ENCODE measurements at regions not wholly inside any gene's neighbourhood (a gene's known extent, or its start where the extent isn't known, plus 50 kb on each side); places are given as distances from the start of the nearest gene placed in this dataset.

GRCh38 chr3:22581007-22581406, 622.1 kb upstream of the UBE2E2 start:
- Histone ChIP-seq H2AFZ (ENCODE audit: low read depth, low read length) (no peak overlapping the region), H3K27ac (ENCODE audit: insufficient read depth, low read depth, low read length) (no peak overlapping the region), H3K27me3 (ENCODE audit: control insufficient read depth in 2 of 2, insufficient read depth in 2 of 2, low read length in 2 of 2) (no peaks in the 10 kb centered on the region), H3K9me1 (replicated peaks; ENCODE audit: control insufficient read depth, extremely low read depth, insufficient read depth, low read length) (no peaks in the 10 kb centered on the region), H3K79me2 (ENCODE audit: control insufficient read depth, insufficient read depth, low read length) (no peaks in the 10 kb centered on the region), H3K36me3 (ENCODE audit: control insufficient read depth in 2 of 2, extremely low read depth in 1 of 2, insufficient read depth in 2 of 2, low read length in 2 of 2) (no peaks in the 10 kb centered on the region), H3K9ac (replicated peaks; ENCODE audit: extremely low read depth, insufficient read depth, low read length) (no peak overlapping the region), H4K20me1 (replicated peaks; ENCODE audit: control insufficient read depth, extremely low read depth, insufficient read depth, low read length) (no peaks in the 10 kb centered on the region), H3K9me3 (replicated peaks; ENCODE audit: control insufficient read depth, insufficient read depth, low read length) (no peaks in the 10 kb centered on the region), H3K4me2 (ENCODE audit: insufficient read depth, low read length) (no peak overlapping the region), H3K4me3 (replicated peaks in 1 of 3; ENCODE audit: insufficient read depth in 1 of 3, low read depth in 1 of 3, low read length in 3 of 3) (no peak overlapping the region), H3K4me1 (ENCODE audit: control insufficient read depth, extremely low read depth, insufficient read depth, low read length) (no peaks in the 10 kb centered on the region)
- dilution Hi-C loops (cut with MboI; ENCODE audit: extremely low pct_ligation_motif_present, low sequenced_read_pairs) (no loop called here), intact Hi-C loops (cut with micrococcal nuclease) (no loop called here)
- ChIA-PET POLR2A (no interaction called here), CTCF (no interaction called here)
- TF ChIP-seq MYC (IDR thresholded peaks at IDR 0.05; ENCODE audit: low read depth, low read length) (no peak), EZH2 (IDR thresholded peaks at IDR 0.05; ENCODE audit: borderline replicate concordance, low read depth, low read length, severe bottlenecking) (no peak), GATA2 (IDR thresholded peaks at IDR 0.05; ENCODE audit: insufficient read depth, insufficient read length, low read depth, low read length) (no peak), CTCF (IDR thresholded peaks at IDR 0.05; ENCODE audit: extremely low read depth in 1 of 2, insufficient read depth in 1 of 2, low read depth in 1 of 2, low read length in 2 of 2) (no peak), FOS (IDR thresholded peaks at IDR 0.05; ENCODE audit: borderline replicate concordance, insufficient read depth, low read length) (no peak), POLR2A (IDR thresholded peaks at IDR 0.05; ENCODE audit: low read depth, low read length) (no peak), POLR2AphosphoS5 (IDR thresholded peaks at IDR 0.05; ENCODE audit: insufficient read depth, low read depth, low read length) (no peak), MAX (IDR thresholded peaks at IDR 0.05; ENCODE audit: insufficient read depth, insufficient read length) (no peak), JUN (IDR thresholded peaks at IDR 0.05; ENCODE audit: borderline replicate concordance, insufficient read depth, insufficient read length, low read depth) (no peak)
- FAIRE-seq (no peak), DNase-seq (ENCODE audit: low read depth, low spot score) (no peak)
- BruUV-seq (replicated peaks) = no TSS peak

Measured in endothelial cell of umbilical vein (primary cell).